ENCODE measurements at regions not wholly inside any gene's neighbourhood (a gene's known extent, or its start where the extent isn't known, plus 50 kb on each side); places are given as distances from the start of the nearest gene placed in this dataset.

GRCh38 chr11:128375961-128376360 is 211.4 kb downstream of the ETS1 start:
- Mint-ChIP-seq H3K36me3 (ENCODE audit: low read depth) (peaks cover 5% of the 10 kb centered on the region), H3K4me3 (no peak overlapping the region), H3K27me3 (ENCODE audit: low read depth) (no peaks in the 10 kb centered on the region), H3K9me3 (peaks cover 5% of the 10 kb centered on the region), H3K27ac (ENCODE audit: unreplicated experiment) (no peak overlapping the region), H3K4me1 (no peaks in the 10 kb centered on the region)
- DNase-seq (ENCODE audit: low read depth, low spot score): no peak
- TF ChIP-seq, protein P1, sequence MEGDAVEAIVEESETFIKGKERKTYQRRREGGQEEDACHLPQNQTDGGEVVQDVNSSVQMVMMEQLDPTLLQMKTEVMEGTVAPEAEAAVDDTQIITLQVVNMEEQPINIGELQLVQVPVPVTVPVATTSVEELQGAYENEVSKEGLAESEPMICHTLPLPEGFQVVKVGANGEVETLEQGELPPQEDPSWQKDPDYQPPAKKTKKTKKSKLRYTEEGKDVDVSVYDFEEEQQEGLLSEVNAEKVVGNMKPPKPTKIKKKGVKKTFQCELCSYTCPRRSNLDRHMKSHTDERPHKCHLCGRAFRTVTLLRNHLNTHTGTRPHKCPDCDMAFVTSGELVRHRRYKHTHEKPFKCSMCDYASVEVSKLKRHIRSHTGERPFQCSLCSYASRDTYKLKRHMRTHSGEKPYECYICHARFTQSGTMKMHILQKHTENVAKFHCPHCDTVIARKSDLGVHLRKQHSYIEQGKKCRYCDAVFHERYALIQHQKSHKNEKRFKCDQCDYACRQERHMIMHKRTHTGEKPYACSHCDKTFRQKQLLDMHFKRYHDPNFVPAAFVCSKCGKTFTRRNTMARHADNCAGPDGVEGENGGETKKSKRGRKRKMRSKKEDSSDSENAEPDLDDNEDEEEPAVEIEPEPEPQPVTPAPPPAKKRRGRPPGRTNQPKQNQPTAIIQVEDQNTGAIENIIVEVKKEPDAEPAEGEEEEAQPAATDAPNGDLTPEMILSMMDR (conservative IDR thresholded peaks at IDR 0.05): no peak

- no peak for DNase-seq (ENCODE audit: low read depth, low spot score)
- TF ChIP-seq, protein P1 (conservative IDR thresholded peaks at IDR 0.05): no peak
- no peaks in the 10 kb centered on the region for H3K4me1 Mint-ChIP-seq
These were observed 213.3 kb downstream of the ETS1 start for GRCh38 chr11:128374026-128374425.

GRCh38 chr11:128372977-128373376 is 214.4 kb downstream of the ETS1 start:
- no peak overlapping the region for H3K27ac Mint-ChIP-seq (ENCODE audit: unreplicated experiment)
- H3K4me3 Mint-ChIP-seq: no peak overlapping the region
- no peaks in the 10 kb centered on the region for H3K36me3 Mint-ChIP-seq (ENCODE audit: low read depth)
- H3K27me3 Mint-ChIP-seq (ENCODE audit: low read depth): no peaks in the 10 kb centered on the region
- no peaks in the 10 kb centered on the region for H3K4me1 Mint-ChIP-seq
- DNase-seq (ENCODE audit: low read depth, low spot score): no peak
- TF ChIP-seq, protein P1 (conservative IDR thresholded peaks at IDR 0.05): no peak
- H3K9me3 Mint-ChIP-seq: no peaks in the 10 kb centered on the region

More at GRCh38 chr11:128374026-128374425, 213.3 kb downstream of the ETS1 start:
- Mint-ChIP-seq H3K27ac (ENCODE audit: unreplicated experiment) (no peak overlapping the region), H3K27me3 (ENCODE audit: low read depth) (no peaks in the 10 kb centered on the region), H3K36me3 (ENCODE audit: low read depth) (peaks cover 5% of the 10 kb centered on the region), H3K4me3 (no peak overlapping the region), H3K9me3 (peaks cover 5% of the 10 kb centered on the region)

DNA sequence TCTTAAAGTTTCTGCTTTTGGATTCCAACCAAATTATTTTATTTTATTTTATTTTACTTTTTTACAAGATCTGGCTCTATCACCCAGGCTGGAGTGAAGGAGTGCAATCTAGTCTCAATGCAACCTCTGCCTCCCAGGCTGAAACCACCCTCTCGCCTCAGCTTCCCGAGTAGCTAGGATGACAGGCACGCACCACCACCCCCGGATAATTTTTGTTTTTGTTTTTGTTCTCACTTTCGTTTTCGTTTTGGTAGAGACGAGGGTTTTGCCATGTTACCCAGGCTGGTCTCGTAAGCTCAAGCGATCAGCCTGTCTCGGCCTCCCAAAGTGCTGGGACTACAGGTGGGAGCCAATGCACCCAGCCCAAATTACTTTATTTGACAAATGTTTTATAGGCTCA is 219.8 kb downstream of the ETS1 start:
- no peaks in the 10 kb centered on the region for H3K4me1 Mint-ChIP-seq
- H3K9me3 Mint-ChIP-seq: no peaks in the 10 kb centered on the region
- TF ChIP-seq, protein P1 (conservative IDR thresholded peaks at IDR 0.05): no peak
- no peak overlapping the region for H3K27ac Mint-ChIP-seq (ENCODE audit: unreplicated experiment)
- peaks cover 3% of the 10 kb centered on the region for H3K27me3 Mint-ChIP-seq (ENCODE audit: low read depth)
- DNase-seq (ENCODE audit: low read depth, low spot score): no peak
- H3K36me3 Mint-ChIP-seq (ENCODE audit: low read depth): no peaks in the 10 kb centered on the region
- no peak overlapping the region for H3K4me3 Mint-ChIP-seq

GRCh38 chr11:128365044-128365443 is 222.3 kb downstream of the ETS1 start:
- TF ChIP-seq, protein P1 (conservative IDR thresholded peaks at IDR 0.05): no peak
- Mint-ChIP-seq H3K36me3 (ENCODE audit: low read depth) (no peaks in the 10 kb centered on the region), H3K9me3 (no peaks in the 10 kb centered on the region), H3K27me3 (ENCODE audit: low read depth) (peaks cover 3% of the 10 kb centered on the region), H3K4me3 (no peak overlapping the region), H3K27ac (ENCODE audit: unreplicated experiment) (no peak overlapping the region), H3K4me1 (no peaks in the 10 kb centered on the region)
- DNase-seq (ENCODE audit: low read depth, low spot score): no peak

Data from neural crest cell (in vitro differentiated cells).